GM21786 (cell line): ENCODE measurements at regions not wholly inside any gene's neighbourhood (a gene's known extent, or its start where the extent isn't known, plus 50 kb on each side); places are given as distances from the start of the nearest gene placed in this dataset.
"Not testable (repeated sequence)": the region's sequence is repeated elsewhere in the genome, so short reads cannot be mapped to it uniquely, and the experiment has no call there.

Experiments used
- ATAC-seq: cut with Tn5 transposase; IDR thresholded peaks from one replicate; pipeline ENCODE4 v1.9.1; 2021; ENCODE audit not compliant: unreplicated experiment

DNA sequence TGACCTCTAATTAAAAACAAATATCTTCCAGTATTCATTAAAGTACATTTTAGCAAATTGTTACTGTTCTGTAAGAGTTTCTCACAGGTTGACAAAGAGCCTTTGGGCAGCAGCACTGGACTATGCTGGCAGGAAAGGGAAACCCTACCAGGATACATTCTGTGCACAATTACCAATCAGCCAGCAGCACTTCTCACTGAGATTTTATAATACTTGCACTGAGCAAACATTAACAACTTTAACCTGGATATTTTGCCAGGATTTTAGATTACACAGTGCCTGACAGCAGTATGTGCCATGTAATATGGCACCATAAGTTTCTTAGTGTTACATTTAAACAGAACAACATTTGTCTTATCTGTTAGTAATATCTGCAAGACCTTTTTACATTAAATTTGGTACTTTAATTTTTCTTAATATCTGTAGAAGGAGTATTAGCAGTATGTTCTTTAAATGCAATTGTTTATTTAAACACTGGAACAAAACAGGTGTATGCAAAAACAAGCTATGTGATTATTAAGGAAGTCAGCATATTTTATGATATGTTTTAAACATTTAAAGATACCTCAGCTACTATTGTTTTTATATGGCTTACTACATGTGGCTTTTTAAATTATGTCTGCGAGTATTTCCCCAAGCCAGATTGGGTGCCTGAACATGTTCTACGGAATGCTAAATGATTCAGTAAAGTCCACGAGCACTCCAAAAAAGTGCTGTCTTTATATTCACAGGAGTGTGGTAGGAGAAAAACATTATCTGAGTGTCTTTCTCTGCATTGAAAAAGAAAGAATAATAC lies 699.0 kb upstream of the LUZP2 start:
- ATAC-seq, result no peak

GRCh38 chr11:23834306-23834705 lies 662.5 kb upstream of the LUZP2 start:
- not testable (repeated sequence) for ATAC-seq

- no peak for ATAC-seq
These were observed 659.9 kb upstream of the LUZP2 start for GRCh38 chr11:23836981-23837380.

GRCh38 chr11:23840872-23841271 lies 656.0 kb upstream of the LUZP2 start:
- ATAC-seq, result no peak

DNA sequence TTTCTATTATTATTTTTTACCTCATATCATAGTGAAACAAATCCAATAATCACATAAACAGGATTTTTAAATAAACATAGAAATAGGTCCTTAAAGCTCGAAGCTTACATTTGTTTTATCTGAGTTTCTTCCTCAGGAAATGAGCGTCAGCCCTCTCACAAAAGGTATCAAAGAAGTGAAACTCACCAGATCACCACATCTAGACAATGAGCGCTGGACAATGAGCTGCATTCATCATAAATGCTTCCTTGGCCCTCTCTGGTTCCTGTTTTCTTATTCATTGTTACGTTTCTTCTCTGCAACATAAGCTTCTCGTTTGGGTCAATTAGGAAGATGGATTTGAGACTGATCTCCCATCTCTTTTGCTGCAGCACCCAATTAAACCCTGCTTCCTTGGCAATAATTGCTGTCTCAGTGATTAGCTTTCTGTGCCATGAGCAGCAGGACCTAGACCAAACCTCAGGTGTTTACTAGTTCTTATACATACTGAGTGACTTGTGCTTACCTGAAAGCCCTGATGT lies 649.9 kb upstream of the LUZP2 start:
- ATAC-seq, result no peak

DNA sequence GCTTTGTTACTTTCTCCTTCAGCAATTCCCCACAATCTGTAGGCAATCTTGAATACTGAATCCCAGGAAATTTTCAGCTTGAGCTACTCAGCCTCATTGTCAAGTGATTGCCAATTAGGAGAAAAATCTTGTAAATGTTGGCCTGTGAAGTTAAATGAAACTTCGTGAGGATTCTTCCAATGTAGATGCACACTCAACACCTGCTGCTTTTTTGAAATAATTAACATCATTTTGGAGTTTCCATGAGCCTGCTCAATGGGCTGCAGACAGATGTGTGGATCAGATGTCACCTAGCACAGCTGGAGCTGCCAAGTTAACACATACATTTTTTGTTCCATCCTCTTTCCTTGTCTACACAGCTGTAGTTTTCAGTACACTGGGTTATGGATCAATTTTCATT lies 645.6 kb upstream of the LUZP2 start:
- no peak for ATAC-seq

GRCh38 chr11:23856654-23857053 lies 640.2 kb upstream of the LUZP2 start:
- no peak for ATAC-seq

DNA sequence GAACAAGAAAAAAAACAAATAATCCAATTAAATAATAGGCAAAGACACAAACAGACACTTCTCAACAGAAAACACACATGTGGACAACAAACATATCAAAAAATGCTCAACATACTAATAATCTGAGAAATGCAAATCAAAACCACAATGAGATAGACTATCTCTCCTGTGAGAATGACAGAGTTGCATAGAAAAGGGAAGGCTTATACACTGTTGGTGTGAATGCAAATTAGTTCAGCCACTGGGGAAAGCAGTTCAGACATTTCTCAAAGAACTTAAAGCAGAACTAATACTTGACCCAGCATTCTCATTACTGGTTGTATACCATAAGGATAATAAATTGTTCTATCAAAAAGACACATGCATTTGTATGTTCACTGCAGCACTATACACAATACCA lies 637.8 kb upstream of the LUZP2 start:
- peak; percentile 61 for ATAC-seq

- ATAC-seq, result no peak
These were observed 635.2 kb upstream of the LUZP2 start for GRCh38 chr11:23861615-23862014.

- no peak for ATAC-seq
These were observed 631.4 kb upstream of the LUZP2 start for GRCh38 chr11:23865341-23865975.

- no peak for ATAC-seq
These were observed 630.2 kb upstream of the LUZP2 start for GRCh38 chr11:23866641-23867040.

DNA sequence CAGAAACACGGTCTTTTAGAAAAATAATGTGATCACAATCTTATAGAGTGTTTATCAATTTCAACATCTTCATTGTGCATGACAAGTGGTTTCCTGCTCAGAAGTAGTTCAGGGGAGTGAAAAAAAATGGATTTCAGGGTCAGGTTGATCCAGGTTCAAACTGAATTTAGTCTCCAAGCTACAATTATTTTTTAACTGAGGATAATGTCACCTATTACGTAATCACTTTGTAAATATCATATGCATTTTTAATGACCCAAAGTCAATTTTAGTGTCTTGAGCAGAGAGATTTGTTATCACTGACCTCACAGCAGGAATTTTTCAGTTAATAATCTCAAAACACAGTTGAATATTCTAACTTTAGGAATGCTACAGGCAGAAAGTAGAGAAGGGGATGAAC lies 627.2 kb upstream of the LUZP2 start:
- ATAC-seq, result no peak

- no peak for ATAC-seq
These were observed 623.4 kb upstream of the LUZP2 start for GRCh38 chr11:23873406-23873805.

DNA sequence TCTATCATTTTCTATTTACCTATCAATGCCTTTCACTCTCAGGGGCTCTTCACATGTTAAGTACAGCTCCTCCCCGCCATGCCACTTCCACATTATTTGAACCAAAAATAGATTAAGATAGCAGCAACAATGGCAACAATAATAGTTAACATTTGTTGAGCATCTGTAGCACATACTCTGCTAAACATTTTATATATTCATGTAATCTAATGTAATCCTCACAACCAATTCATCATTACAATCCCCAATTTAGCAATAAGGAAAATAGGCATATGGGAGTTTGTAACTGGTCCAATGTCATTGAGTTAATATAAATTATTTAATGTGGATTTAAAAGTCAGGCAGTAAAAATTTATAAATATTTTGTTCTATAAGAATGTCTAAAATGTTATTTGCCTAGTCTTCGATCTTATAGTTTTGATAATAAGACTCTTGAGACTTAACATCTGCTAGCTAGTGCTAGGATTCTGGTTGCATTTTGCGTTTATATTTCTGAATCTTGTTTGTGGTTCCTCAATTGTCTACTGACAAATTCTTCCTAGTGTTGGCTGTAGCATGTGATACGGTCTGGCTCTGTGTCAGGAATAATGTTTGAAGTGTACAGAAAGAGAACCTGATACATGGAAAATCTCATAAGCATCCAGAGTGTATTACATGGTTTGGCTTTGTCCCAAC lies 621.5 kb upstream of the LUZP2 start:
- no peak for ATAC-seq

GRCh38 chr11:23883426-23884048 lies 613.3 kb upstream of the LUZP2 start:
- ATAC-seq, result not testable (repeated sequence)

GRCh38 chr11:23884341-23884740 lies 612.5 kb upstream of the LUZP2 start:
- no peak for ATAC-seq

DNA sequence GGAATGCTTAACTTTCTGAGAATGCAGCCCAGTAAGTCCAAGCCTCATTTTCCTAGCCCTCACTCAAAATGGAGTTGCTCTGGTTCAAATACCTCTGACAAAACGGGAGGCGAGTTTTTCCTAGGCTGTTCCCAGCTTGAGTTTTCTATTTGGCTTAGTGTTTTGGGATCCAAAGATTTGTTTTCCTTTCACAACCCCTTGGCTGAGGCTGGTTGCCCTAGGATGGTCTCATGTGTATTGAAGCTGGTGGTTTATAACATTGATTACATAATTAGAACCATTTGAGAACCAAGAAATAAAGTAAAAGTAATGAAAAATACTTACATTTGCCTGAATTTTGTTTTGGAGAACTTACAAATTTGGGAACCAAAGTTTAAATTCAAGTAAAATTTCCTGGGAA lies 611.1 kb upstream of the LUZP2 start:
- ATAC-seq, result no peak

DNA sequence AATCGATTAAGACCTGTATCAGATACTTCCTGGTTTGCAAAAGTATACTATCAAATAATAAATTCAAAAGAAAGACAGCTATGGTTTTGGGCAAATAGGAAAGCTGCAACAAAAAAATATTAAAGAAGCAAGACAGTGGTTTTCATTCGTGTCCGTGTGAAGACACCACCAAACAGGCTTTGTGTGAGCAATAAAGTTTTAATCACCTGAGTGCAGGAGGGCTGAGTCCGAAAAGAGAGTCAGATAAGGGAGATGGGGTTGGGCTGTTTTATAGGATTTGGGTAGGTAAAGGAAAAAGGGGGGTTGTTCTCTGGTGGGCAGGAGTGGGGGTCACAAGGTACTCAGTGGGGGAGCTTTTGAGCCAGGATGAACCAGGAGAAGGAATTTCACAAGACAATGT lies 609.7 kb upstream of the LUZP2 start:
- ATAC-seq, result not testable (repeated sequence)

GRCh38 chr11:23893126-23893525 lies 603.7 kb upstream of the LUZP2 start:
- ATAC-seq, result no peak

- ATAC-seq, result no peak
These were observed 599.2 kb upstream of the LUZP2 start for GRCh38 chr11:23897453-23898286.
